Memory B cell (primary cell): ENCODE measurements at regions not wholly inside any gene's neighbourhood (a gene's known extent, or its start where the extent isn't known, plus 50 kb on each side); places are given as distances from the start of the nearest gene placed in this dataset.

Experiments
- ATAC-seq: fragments of 150-1000 bp; cut with Tn5 transposase; 2 replicates; pipeline ENCODE4 v1.10.0; 2021; ENCODE audit warnings: low read depth, mild to moderate bottlenecking, moderate library complexity
- DNase-seq, 2 donors: peaks; one replicate each; pipeline ENCODE4 v3.0.0; 2022; ENCODE audit warnings: low spot score in 2 of 2
- H3K27ac Mint-ChIP-seq: one replicate; pipeline ENCODE4 v1.8.0; 2022; ENCODE audit warnings: mild to moderate bottlenecking, moderate library complexity, mixed read lengths
- H3K27me3 Mint-ChIP-seq: one replicate; pipeline ENCODE4 v1.8.0; 2022; ENCODE audit warnings: mixed read lengths
- H3K36me3 Mint-ChIP-seq: one replicate; pipeline ENCODE4 v1.8.0; 2022; ENCODE audit warnings: mild to moderate bottlenecking, mixed read lengths
- H3K4me1 Mint-ChIP-seq: one replicate; pipeline ENCODE4 v1.8.0; 2022; ENCODE audit warnings: mixed read lengths
- H3K4me3 Mint-ChIP-seq: one replicate; pipeline ENCODE4 v1.8.0; 2022; ENCODE audit warnings: mild to moderate bottlenecking, moderate library complexity, mixed read lengths
- H3K9me3 Mint-ChIP-seq: one replicate; pipeline ENCODE4 v1.8.0; 2022; ENCODE audit warnings: mixed read lengths

GRCh38 chr7:17239046-17239445, 59.4 kb upstream of the AHR start:
- no peak overlapping the region for H3K27ac Mint-ChIP-seq
- H3K36me3 Mint-ChIP-seq, result peaks cover 7% of the 10 kb centered on the region
- peaks cover 13% of the 10 kb centered on the region for H3K4me1 Mint-ChIP-seq
- no peak overlapping the region for H3K4me3 Mint-ChIP-seq
- H3K27me3 Mint-ChIP-seq, result no peaks in the 10 kb centered on the region
- peaks cover 3% of the 10 kb centered on the region for H3K9me3 Mint-ChIP-seq
- DNase-seq (no peak), ATAC-seq (no peak)

- H3K36me3 Mint-ChIP-seq, result peaks cover 7% of the 10 kb centered on the region
- H3K27ac Mint-ChIP-seq, result no peak overlapping the region
- H3K27me3 Mint-ChIP-seq, result no peaks in the 10 kb centered on the region
- ATAC-seq, result no peak
- H3K9me3 Mint-ChIP-seq, result peaks cover 3% of the 10 kb centered on the region
- H3K4me3 Mint-ChIP-seq, result no peak overlapping the region
- peaks cover 8% of the 10 kb centered on the region for H3K4me1 Mint-ChIP-seq
- no peak for DNase-seq
Observed at GRCh38 chr7:17239683-17240521, 58.5 kb upstream of the AHR start.

DNA sequence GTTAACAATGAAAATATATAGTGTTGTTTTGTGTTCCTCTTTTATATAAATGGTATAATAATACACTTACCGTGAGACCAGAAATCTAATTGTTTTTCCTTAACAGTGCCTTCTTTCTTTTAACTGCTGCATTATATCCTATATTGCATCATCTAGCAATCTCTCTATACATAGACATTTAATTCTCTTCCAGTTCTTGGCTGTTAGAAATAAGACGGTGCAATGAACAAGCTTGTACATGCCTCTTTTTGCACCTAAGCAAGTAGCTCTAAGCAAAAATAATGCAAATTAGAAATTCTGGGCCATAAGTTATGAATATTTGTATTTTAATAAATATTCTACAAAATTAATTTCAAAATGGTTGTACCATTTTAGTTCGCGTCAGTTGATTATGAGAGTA, 55.9 kb upstream of the AHR start:
- H3K4me3 Mint-ChIP-seq, result no peak overlapping the region
- no peak for ATAC-seq
- DNase-seq, result no peak
- no peaks in the 10 kb centered on the region for H3K9me3 Mint-ChIP-seq
- no peak overlapping the region for H3K27ac Mint-ChIP-seq
- H3K4me1 Mint-ChIP-seq, result no peaks in the 10 kb centered on the region
- H3K36me3 Mint-ChIP-seq, result no peaks in the 10 kb centered on the region
- no peaks in the 10 kb centered on the region for H3K27me3 Mint-ChIP-seq

- H3K36me3 Mint-ChIP-seq, result no peaks in the 10 kb centered on the region
- H3K27ac Mint-ChIP-seq, result no peak overlapping the region
- H3K4me3 Mint-ChIP-seq, result no peak overlapping the region
- H3K27me3 Mint-ChIP-seq, result no peaks in the 10 kb centered on the region
- H3K9me3 Mint-ChIP-seq, result no peaks in the 10 kb centered on the region
- H3K4me1 Mint-ChIP-seq, result no peaks in the 10 kb centered on the region
- ATAC-seq (no peak), DNase-seq (no peak)
Observed at GRCh38 chr7:17244786-17245185, 53.7 kb upstream of the AHR start.

GRCh38 chr7:17247357-17247756, 51.1 kb upstream of the AHR start:
- no peaks in the 10 kb centered on the region for H3K27me3 Mint-ChIP-seq
- H3K4me3 Mint-ChIP-seq, result no peak overlapping the region
- no peaks in the 10 kb centered on the region for H3K4me1 Mint-ChIP-seq
- H3K9me3 Mint-ChIP-seq, result no peaks in the 10 kb centered on the region
- H3K36me3 Mint-ChIP-seq, result no peaks in the 10 kb centered on the region
- no peak for DNase-seq
- ATAC-seq, result no peak
- no peak overlapping the region for H3K27ac Mint-ChIP-seq

GRCh38 chr7:17248527-17248926, 49.9 kb upstream of the AHR start:
- peaks cover 1% of the 10 kb centered on the region for H3K9me3 Mint-ChIP-seq
- DNase-seq (no peak), ATAC-seq (no peak)
- H3K4me1 Mint-ChIP-seq, result no peaks in the 10 kb centered on the region
- no peak overlapping the region for H3K27ac Mint-ChIP-seq
- H3K36me3 Mint-ChIP-seq, result no peaks in the 10 kb centered on the region
- no peaks in the 10 kb centered on the region for H3K27me3 Mint-ChIP-seq
- no peak overlapping the region for H3K4me3 Mint-ChIP-seq
